Spleen (tissue), 11 donors: ENCODE measurements at regions not wholly inside any gene's neighbourhood (a gene's known extent, or its start where the extent isn't known, plus 50 kb on each side); places are given as distances from the start of the nearest gene placed in this dataset.

ENCODE experiments used
- DNase-seq: peaks from one replicate; pipeline ENCODE4 v3.0.0-alpha.2; 2020
- H3K27ac ChIP-seq, 8 donors: fragments of 200-600 bp; sonication (generic) in 7 of 8; 1 replicate in 4 of 8; 2 replicates in 4 of 8; pipeline versions ENCODE4 v1.5.0 to v1.8.0; 2016 to 2021; ENCODE audit warnings: inconsistent platforms in 4 of 8, mild to moderate bottlenecking in 4 of 8, moderate library complexity in 1 of 8
- H3K27me3 ChIP-seq, 7 donors: fragments of 200-600 bp; sonication (generic) in 6 of 7; replicated peaks in 1 of 7; 1 replicate in 4 of 7; 2 replicates in 3 of 7; pipeline versions ENCODE4 v1.5.0 to v1.8.0; 2016 to 2021; ENCODE audit warnings: inconsistent platforms in 3 of 7, mild to moderate bottlenecking in 1 of 7
- H3K36me3 ChIP-seq, 6 donors: fragments of 200-600 bp; sonication (generic) in 5 of 6; 1 replicate in 4 of 6; 2 replicates in 2 of 6; pipeline versions ENCODE4 v1.5.0 to v1.8.0; 2016 to 2021; ENCODE audit warnings: inconsistent platforms in 2 of 6
- H3K4me1 ChIP-seq, 6 donors: fragments of 200-600 bp; sonication (generic) in 5 of 6; 1 replicate in 3 of 6; 2 replicates in 3 of 6; pipeline versions ENCODE4 v1.5.0 to v1.8.0; 2016 to 2021; ENCODE audit warnings: inconsistent platforms in 3 of 6
- H3K4me3 ChIP-seq, 8 donors: fragments of 200-600 bp; sonication (generic) in 7 of 8; 1 replicate in 4 of 8; 2 replicates in 4 of 8; pipeline versions ENCODE4 v1.5.0 to v1.8.0; 2016 to 2021; ENCODE audit warnings: inconsistent platforms in 4 of 8, mild to moderate bottlenecking in 4 of 8, moderate library complexity in 2 of 8
- H3K9me3 ChIP-seq, 8 donors: fragments of 200-600 bp; sonication (generic) in 7 of 8; 1 replicate in 4 of 8; 2 replicates in 4 of 8; pipeline versions ENCODE4 v1.5.0 to v1.8.0; 2016 to 2021; ENCODE audit warnings: inconsistent platforms in 4 of 8
- POLR2A ChIP-seq, 3 donors: fragments of 450-650 bp; IDR thresholded peaks; one replicate each; pipeline ENCODE4 v1.5.1; 2017; ENCODE audit warnings: antibody characterized with exemption in 3 of 3, mild to moderate bottlenecking in 1 of 3
- POLR2AphosphoS5 ChIP-seq, 3 donors: sonication (generic); formaldehyde crosslinking; IDR thresholded peaks; one replicate each; pipeline ENCODE4 v1.5.1; 2017; ENCODE audit warnings: antibody characterized with exemption in 3 of 3
- WGBS, 5 donors: extraction: QIAGEN DNeasy Blood & Tissue Kit in 3 of 5; methylation state at CpG; one replicate each; pipeline versions ENCODE4 v1.1.5 to v1.1.7; 2013 to 2018; 5-methylcytosine and 5-hydroxymethylcytosine counted together
- intact Hi-C: fragments of 100-400 bp; cut with DNase I; formaldehyde crosslinking; loops from one replicate; pipeline ENCODE4 v1.15.0; 2023; ENCODE audit warnings: low total_unique reads
- TF ChIP-seq, protein P1 (sequence below), 11 experiments: fragments of 200-600 bp in 7 of 11; fragments of 450-650 bp in 4 of 11; sonication (generic) in 4 of 11; IDR thresholded peaks in 8 of 11; conservative IDR thresholded peaks in 3 of 11; 1 replicate in 7 of 11; 2 replicates in 4 of 11; pipeline versions ENCODE4 v1.4.0 to v1.8.0; 2016 to 2021; ENCODE audit warnings: antibody characterized with exemption in 11 of 11, inconsistent platforms in 4 of 11, mild to moderate bottlenecking in 1 of 11
- donor health status: healthy with polysubstance abuse.
- donor health status: DM: no; HTN: no; CAD: no; lungs with moderate emphysema.
- donor health status: DM: no; HTN: no; CAD: no.
- donor health status: Bipolar disorder and iron deficiency.
- donor health status: healthy.
- donor health status: DM: no; HTN: no; CAD: no.
- donor health status: DM: yes; HTN: yes; CAD: no.

DNA sequence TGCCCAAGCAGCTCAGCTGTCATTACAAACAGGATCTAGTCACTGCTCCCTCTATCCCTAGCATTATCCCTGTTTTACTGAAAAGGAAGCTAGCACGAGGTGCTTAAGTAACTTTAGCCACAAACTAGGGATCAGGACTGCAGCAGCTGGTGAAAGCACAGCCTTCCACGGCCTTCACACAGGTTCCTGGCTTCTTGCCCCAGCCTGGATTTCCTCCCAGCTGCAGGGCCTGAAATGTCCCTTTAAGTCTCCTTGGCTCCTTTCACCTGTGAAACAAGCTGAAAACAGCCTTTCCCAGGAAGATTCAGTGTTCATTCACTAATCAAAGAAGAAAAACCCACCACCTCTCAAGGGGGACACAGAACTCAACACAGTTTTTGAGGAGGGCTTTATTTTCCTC, 754.5 kb downstream of the DIAPH3 start:
- H3K36me3 ChIP-seq: no peaks in the 10 kb centered on the region
- TF ChIP-seq POLR2A (IDR thresholded peaks at IDR 0.05): no peak
- peak in 1 of 3 donors; percentile 5 for TF ChIP-seq POLR2AphosphoS5 (IDR thresholded peaks at IDR 0.05)
- peak overlapping the region in 6 of 8 donors; percentile 14 to 51 (median 32) for H3K27ac ChIP-seq
- 29 to 58% (median 39%) methylated on average over 2 of the region's 2 CpGs for WGBS, 5 donors
- peaks cover 0 to 9% (median 8%) of the 10 kb centered on the region in 6 donors for H3K4me1 ChIP-seq
- no peaks in the 10 kb centered on the region for H3K27me3 ChIP-seq
- intact Hi-C loops: no loop called here
- H3K4me3 ChIP-seq: no peak overlapping the region
- H3K9me3 ChIP-seq: peaks cover 0 to 36% (median 26%) of the 10 kb centered on the region in 8 donors
- DNase-seq: peak; percentile 76

DNA sequence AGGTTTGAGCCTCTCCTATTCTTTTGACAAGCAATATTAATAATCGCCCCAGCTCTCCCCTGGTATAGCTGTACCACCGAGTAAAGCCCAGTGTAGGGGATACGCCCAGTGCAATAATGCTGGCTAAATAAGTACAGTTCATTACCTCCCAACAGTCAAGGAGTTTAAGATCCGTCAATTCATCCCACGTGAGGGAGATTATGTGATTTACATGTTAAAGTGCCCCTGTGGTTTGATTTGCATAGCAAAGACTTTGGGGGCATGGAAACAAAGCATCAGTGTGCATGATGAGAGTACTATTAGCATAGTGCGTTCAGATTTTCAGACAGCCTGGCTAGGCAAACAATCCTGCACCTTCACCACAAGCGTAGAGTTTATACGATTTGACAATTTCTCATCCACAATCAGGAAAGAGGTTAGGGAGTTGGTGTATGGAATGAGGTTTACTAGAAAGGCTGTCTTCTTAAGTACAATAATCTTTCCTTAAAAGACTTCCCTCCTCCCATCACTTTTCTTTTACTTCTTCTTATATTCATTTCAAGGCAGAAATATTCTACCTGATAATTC, 754.0 kb downstream of the DIAPH3 start:
- Histone ChIP-seq H3K36me3 (no peaks in the 10 kb centered on the region), H3K9me3 (peaks cover 0 to 36% (median 26%) of the 10 kb centered on the region in 8 donors)
- 81 to 86% (median 83%) methylated on average over 8 of the region's 8 CpGs for WGBS, 5 donors

DNA sequence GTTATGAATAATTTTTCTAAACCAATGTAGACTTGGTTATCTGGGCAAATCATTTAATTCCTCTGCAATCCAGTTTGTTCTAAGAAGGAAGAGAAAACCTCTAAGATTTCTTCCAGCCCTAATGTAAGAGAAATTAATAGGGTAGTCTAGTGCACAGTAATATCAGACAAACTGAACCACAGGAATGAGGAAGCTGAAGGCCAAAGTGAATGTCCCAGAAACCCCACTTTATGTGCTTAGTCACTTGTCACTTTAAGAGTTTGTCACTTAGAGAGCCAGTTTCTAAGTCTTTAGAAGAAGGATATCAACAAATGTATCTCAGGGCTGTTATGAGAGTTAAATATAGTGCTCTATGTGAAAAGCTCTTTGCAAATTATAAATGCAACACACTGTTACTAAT, 750.6 kb downstream of the DIAPH3 start:
- Histone ChIP-seq H3K27ac (peak overlapping the region in 1 of 8 donors; percentile 29), H3K4me1 (peaks cover 0 to 9% (median 8%) of the 10 kb centered on the region in 6 donors), H3K27me3 (no peaks in the 10 kb centered on the region), H3K4me3 (no peak overlapping the region), H3K9me3 (peaks cover 0 to 2% (median 0%) of the 10 kb centered on the region in 8 donors), H3K36me3 (no peaks in the 10 kb centered on the region)
- intact Hi-C loops: no loop called here
- no peak for DNase-seq
- TF ChIP-seq POLR2A (IDR thresholded peaks at IDR 0.05): no peak
- TF ChIP-seq, protein P1, sequence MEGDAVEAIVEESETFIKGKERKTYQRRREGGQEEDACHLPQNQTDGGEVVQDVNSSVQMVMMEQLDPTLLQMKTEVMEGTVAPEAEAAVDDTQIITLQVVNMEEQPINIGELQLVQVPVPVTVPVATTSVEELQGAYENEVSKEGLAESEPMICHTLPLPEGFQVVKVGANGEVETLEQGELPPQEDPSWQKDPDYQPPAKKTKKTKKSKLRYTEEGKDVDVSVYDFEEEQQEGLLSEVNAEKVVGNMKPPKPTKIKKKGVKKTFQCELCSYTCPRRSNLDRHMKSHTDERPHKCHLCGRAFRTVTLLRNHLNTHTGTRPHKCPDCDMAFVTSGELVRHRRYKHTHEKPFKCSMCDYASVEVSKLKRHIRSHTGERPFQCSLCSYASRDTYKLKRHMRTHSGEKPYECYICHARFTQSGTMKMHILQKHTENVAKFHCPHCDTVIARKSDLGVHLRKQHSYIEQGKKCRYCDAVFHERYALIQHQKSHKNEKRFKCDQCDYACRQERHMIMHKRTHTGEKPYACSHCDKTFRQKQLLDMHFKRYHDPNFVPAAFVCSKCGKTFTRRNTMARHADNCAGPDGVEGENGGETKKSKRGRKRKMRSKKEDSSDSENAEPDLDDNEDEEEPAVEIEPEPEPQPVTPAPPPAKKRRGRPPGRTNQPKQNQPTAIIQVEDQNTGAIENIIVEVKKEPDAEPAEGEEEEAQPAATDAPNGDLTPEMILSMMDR (IDR thresholded peaks at IDR 0.05 in 8 of 11, conservative IDR thresholded peaks at IDR 0.05 in 3 of 11): no peak
- no peak for TF ChIP-seq POLR2AphosphoS5 (IDR thresholded peaks at IDR 0.05)

More for the DNA sequence above, 754.0 kb downstream of the DIAPH3 start:
- Histone ChIP-seq H3K27ac (peak overlapping the region in 5 of 8 donors; percentile 18 to 51 (median 24)), H3K4me1 (peaks cover 0 to 9% (median 8%) of the 10 kb centered on the region in 6 donors), H3K27me3 (no peaks in the 10 kb centered on the region), H3K4me3 (no peak overlapping the region)
- no peak for DNase-seq
- intact Hi-C loops: no loop called here
- TF ChIP-seq POLR2A (IDR thresholded peaks at IDR 0.05) (no peak), POLR2AphosphoS5 (IDR thresholded peaks at IDR 0.05) (no peak)
- TF ChIP-seq, protein P1 (IDR thresholded peaks at IDR 0.05 in 8 of 11, conservative IDR thresholded peaks at IDR 0.05 in 3 of 11): no peak

DNA sequence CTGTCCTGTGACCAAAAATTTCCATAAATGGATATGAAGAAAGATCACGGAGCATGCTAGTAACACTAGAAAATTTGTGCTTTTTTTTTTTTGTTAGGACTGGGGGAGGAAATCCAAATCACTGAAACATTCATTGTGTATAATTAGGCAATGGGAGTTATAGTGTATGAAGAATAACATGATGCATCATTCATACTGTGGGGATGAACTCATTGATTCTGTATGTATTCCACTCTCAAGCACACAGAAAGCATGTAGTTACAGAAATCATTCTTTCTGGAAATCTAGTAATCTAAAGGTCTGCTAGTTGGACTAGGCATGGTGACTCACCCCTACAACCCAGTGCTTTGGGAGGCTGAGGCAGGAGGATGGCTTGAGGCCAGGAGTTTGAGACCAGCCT, 749.7 kb downstream of the DIAPH3 start:
- Histone ChIP-seq H3K9me3 (no peaks in the 10 kb centered on the region), H3K36me3 (no peaks in the 10 kb centered on the region), H3K27ac (no peak overlapping the region), H3K27me3 (no peaks in the 10 kb centered on the region), H3K4me3 (no peak overlapping the region), H3K4me1 (peaks cover 0 to 6% (median 4%) of the 10 kb centered on the region in 6 donors)
- intact Hi-C loops: no loop called here
- WGBS, 5 donors: 74 to 84% (median 79%) methylated on average over 1 of the region's 1 CpG
- no peak for DNase-seq
- TF ChIP-seq POLR2AphosphoS5 (IDR thresholded peaks at IDR 0.05) (no peak), POLR2A (IDR thresholded peaks at IDR 0.05) (no peak)
- TF ChIP-seq, protein P1 (IDR thresholded peaks at IDR 0.05 in 8 of 11, conservative IDR thresholded peaks at IDR 0.05 in 3 of 11): no peak
